ENCODE measurements at regions not wholly inside any gene's neighbourhood (a gene's known extent, or its start where the extent isn't known, plus 50 kb on each side); places are given as distances from the start of the nearest gene placed in this dataset.

DNA sequence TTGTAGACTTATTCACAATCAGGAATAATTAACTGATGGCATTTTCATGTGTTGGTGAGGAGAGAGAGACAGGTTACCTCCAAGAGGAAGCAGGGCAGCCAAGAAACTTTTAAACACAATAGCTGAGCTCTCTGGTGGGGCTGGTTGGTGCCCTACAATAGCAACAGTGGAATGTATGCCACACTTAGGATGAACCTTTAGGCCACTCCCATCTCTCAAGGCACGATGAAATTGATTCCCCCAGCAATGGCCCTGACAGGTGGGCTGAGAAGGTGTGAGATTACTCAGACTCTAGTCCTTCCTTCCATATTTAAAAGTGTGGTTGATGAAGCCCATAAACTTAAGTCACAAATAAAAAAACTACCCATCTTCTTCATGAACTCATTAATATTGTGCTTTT is 219.4 kb upstream of the CYRIA start:
- H3K27me3 ChIP-seq = no peaks in the 10 kb centered on the region
- no peak overlapping the region for H3K27ac ChIP-seq
- H3K4me3 ChIP-seq = no peak overlapping the region
- TF ChIP-seq, protein P1, sequence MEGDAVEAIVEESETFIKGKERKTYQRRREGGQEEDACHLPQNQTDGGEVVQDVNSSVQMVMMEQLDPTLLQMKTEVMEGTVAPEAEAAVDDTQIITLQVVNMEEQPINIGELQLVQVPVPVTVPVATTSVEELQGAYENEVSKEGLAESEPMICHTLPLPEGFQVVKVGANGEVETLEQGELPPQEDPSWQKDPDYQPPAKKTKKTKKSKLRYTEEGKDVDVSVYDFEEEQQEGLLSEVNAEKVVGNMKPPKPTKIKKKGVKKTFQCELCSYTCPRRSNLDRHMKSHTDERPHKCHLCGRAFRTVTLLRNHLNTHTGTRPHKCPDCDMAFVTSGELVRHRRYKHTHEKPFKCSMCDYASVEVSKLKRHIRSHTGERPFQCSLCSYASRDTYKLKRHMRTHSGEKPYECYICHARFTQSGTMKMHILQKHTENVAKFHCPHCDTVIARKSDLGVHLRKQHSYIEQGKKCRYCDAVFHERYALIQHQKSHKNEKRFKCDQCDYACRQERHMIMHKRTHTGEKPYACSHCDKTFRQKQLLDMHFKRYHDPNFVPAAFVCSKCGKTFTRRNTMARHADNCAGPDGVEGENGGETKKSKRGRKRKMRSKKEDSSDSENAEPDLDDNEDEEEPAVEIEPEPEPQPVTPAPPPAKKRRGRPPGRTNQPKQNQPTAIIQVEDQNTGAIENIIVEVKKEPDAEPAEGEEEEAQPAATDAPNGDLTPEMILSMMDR (IDR thresholded peaks at IDR 0.05) = no peak
- TF ChIP-seq POLR2AphosphoS5 (IDR thresholded peaks at IDR 0.05) = no peak
- TF ChIP-seq POLR2A (IDR thresholded peaks at IDR 0.05) = no peak
- DNase-seq (ENCODE audit: low spot score in 2 of 2) = no peak
- no peaks in the 10 kb centered on the region for H3K4me1 ChIP-seq
- no peaks in the 10 kb centered on the region for H3K36me3 ChIP-seq
- intact Hi-C loops (cut with DNase I; ENCODE audit: low total_unique reads) = no loop called here
- H3K9me3 ChIP-seq = no peaks in the 10 kb centered on the region

DNA sequence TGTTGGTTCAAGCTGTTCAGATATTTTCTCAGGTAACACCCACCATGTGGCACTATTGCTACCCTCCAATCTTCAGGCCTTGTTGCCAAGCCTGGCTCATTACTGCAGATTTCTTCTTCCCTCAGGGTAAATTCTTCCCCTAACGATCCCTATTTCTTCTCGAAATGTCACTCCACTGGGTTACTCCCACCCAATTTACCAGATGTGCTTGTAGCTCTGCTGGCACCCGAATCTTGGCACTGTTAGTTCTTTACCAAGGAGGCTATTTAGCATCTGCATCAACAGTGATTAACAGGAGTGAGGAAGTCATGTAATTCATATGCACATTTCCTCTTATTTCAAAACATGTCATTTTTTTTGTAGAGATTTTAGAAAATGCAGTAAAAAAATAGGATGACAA is 217.1 kb upstream of the CYRIA start:
- Histone ChIP-seq H3K27me3 (no peaks in the 10 kb centered on the region), H3K27ac (no peak overlapping the region), H3K4me1 (no peaks in the 10 kb centered on the region), H3K9me3 (no peaks in the 10 kb centered on the region), H3K36me3 (no peaks in the 10 kb centered on the region), H3K4me3 (no peak overlapping the region)
- TF ChIP-seq, protein P1 (IDR thresholded peaks at IDR 0.05) = no peak
- no peak for TF ChIP-seq POLR2A (IDR thresholded peaks at IDR 0.05)
- no peak for TF ChIP-seq POLR2AphosphoS5 (IDR thresholded peaks at IDR 0.05)
- DNase-seq (ENCODE audit: low spot score in 2 of 2) = no peak
- intact Hi-C loops (cut with DNase I; ENCODE audit: low total_unique reads) = no loop called here

DNA sequence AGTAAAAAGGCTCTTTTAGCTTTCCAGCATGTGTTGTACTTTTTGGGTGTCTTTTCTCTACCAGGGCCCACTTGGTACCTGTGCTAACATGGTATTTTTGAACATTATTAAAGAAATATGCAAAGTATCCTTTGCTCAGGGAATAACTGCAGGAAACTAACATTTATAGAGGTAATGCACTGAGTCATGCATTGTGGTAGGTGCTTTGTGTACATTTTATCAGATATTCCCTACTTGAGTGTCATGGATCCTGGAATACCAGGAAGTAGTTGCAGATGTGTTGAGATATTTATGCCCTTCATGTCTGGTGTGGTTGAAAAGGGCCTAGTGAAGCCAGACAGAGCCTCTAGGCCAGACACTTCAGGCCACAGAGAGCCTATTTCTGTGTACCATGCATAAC is 215.5 kb upstream of the CYRIA start:
- Histone ChIP-seq H3K4me3 (no peak overlapping the region), H3K36me3 (no peaks in the 10 kb centered on the region), H3K27ac (no peak overlapping the region), H3K4me1 (no peaks in the 10 kb centered on the region), H3K27me3 (no peaks in the 10 kb centered on the region), H3K9me3 (no peaks in the 10 kb centered on the region)
- DNase-seq (ENCODE audit: low spot score in 2 of 2) = no peak
- TF ChIP-seq POLR2A (IDR thresholded peaks at IDR 0.05) = no peak
- TF ChIP-seq, protein P1 (IDR thresholded peaks at IDR 0.05) = no peak
- no peak for TF ChIP-seq POLR2AphosphoS5 (IDR thresholded peaks at IDR 0.05)
- intact Hi-C loops (cut with DNase I; ENCODE audit: low total_unique reads) = no loop called here

DNA sequence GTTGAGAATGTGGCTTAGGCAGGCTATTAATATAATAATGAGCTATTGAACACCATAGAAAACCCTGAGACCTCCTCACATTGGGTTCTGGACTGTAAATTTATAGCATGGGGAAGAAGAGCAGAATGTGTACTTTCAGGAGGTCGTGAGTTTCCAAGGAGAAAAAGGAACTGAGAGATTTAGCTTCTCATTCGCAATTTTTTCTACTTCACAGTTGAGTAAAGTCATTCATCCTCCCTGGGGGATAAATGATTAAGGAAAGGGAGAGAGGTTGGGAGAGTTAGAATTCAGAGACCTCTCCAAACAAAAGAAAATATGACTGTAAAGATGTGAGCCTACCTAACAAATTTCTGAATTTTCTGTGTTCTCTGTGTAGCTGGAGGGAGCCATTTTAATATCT is 205.8 kb upstream of the CYRIA start:
- Histone ChIP-seq H3K27me3 (no peaks in the 10 kb centered on the region), H3K36me3 (no peaks in the 10 kb centered on the region), H3K4me3 (no peak overlapping the region), H3K27ac (no peak overlapping the region), H3K9me3 (no peaks in the 10 kb centered on the region), H3K4me1 (no peaks in the 10 kb centered on the region)
- no peak for DNase-seq (ENCODE audit: low spot score in 2 of 2)
- TF ChIP-seq, protein P1 (IDR thresholded peaks at IDR 0.05) = no peak
- TF ChIP-seq POLR2AphosphoS5 (IDR thresholded peaks at IDR 0.05) (no peak), POLR2A (IDR thresholded peaks at IDR 0.05) (no peak)
- intact Hi-C loops (cut with DNase I; ENCODE audit: low total_unique reads) = no loop called here

DNA sequence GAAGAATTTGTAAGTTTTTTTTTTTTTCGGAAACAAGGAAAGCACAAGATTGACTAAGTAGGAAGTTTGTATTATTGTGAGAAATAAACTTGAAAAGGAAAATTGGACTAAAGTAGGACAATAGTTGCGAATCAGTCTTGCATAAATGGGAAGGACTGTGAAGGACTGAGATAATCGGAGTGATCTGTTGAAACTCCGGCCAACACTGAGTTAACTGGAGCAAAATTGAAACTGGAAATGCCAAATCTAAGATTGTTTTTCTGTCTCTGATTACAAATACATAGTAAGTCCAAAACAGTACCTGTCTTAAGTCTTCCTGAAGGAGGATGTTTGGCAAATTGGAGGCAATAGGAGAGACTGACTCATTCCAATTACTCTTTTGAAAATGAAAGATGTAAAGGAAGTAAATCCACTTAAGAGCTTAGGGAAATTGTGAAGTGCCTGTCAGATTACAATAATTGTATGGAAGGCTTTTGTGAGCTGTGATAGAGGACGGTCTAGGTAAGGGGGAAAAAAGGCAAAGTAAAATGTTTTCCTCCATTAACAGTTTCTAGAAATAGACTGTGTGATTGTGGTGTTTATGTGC is 204.9 kb upstream of the CYRIA start:
- no peaks in the 10 kb centered on the region for H3K27me3 ChIP-seq
- no peaks in the 10 kb centered on the region for H3K4me1 ChIP-seq
- H3K9me3 ChIP-seq = no peaks in the 10 kb centered on the region
- TF ChIP-seq POLR2A (IDR thresholded peaks at IDR 0.05) = no peak
- TF ChIP-seq, protein P1 (IDR thresholded peaks at IDR 0.05) = no peak
- TF ChIP-seq POLR2AphosphoS5 (IDR thresholded peaks at IDR 0.05) = no peak
- no peak overlapping the region for H3K4me3 ChIP-seq
- H3K36me3 ChIP-seq = no peaks in the 10 kb centered on the region
- DNase-seq (ENCODE audit: low spot score in 2 of 2) = no peak
- H3K27ac ChIP-seq = no peak overlapping the region
- intact Hi-C loops (cut with DNase I; ENCODE audit: low total_unique reads) = no loop called here
